ENCODE measurements at regions not wholly inside any gene's neighbourhood (a gene's known extent, or its start where the extent isn't known, plus 50 kb on each side); places are given as distances from the start of the nearest gene placed in this dataset.
"Not testable (repeated sequence)": the region's sequence is repeated elsewhere in the genome, so short reads cannot be mapped to it uniquely, and the experiment has no call there.

- no peak for TF ChIP-seq CTCF (conservative IDR thresholded peaks at IDR 0.05)
- H3K27ac ChIP-seq = no peak overlapping the region
Observed at GRCh38 chr9:135186248-135187164, 99.0 kb downstream of the OLFM1 start.

- no peak for TF ChIP-seq CTCF (conservative IDR thresholded peaks at IDR 0.05)
- H3K27ac ChIP-seq = no peak overlapping the region
Observed at GRCh38 chr9:135187365-135187764, 99.9 kb downstream of the OLFM1 start.

- no peak for TF ChIP-seq CTCF (conservative IDR thresholded peaks at IDR 0.05)
- H3K27ac ChIP-seq = no peak overlapping the region
Observed at GRCh38 chr9:135188681-135189151, 101.2 kb downstream of the OLFM1 start.

- TF ChIP-seq CTCF (conservative IDR thresholded peaks at IDR 0.05) = no peak
- no peak overlapping the region for H3K27ac ChIP-seq
Observed at GRCh38 chr9:135189497-135189896, 102.0 kb downstream of the OLFM1 start.

- no peak overlapping the region for H3K27ac ChIP-seq
- no peak for TF ChIP-seq CTCF (conservative IDR thresholded peaks at IDR 0.05)
Observed at GRCh38 chr9:135190789-135191577, 103.5 kb downstream of the OLFM1 start.

- no peak overlapping the region for H3K27ac ChIP-seq
- TF ChIP-seq CTCF (conservative IDR thresholded peaks at IDR 0.05) = no peak
Observed at GRCh38 chr9:135192686-135193085, 105.2 kb downstream of the OLFM1 start.

- H3K27ac ChIP-seq = not testable (repeated sequence)
Observed at GRCh38 chr9:135195975-135196374, 108.5 kb downstream of the OLFM1 start.

Data from VCaP (cell line).